ENCODE measurements at regions not wholly inside any gene's neighbourhood (a gene's known extent, or its start where the extent isn't known, plus 50 kb on each side); places are given as distances from the start of the nearest gene placed in this dataset.
A peak's percentile ranks its signal among the peaks of the same experiment; 100 is the strongest.

- TF ChIP-seq CTCF (conservative IDR thresholded peaks at IDR 0.05) = no peak
- Histone ChIP-seq H3K14ac (ENCODE audit: insufficient read depth, low read length) (no peak overlapping the region), H2BK12ac (ENCODE audit: insufficient read length, low read depth, low read length) (no peak overlapping the region), H4K5ac (ENCODE audit: insufficient read length, low read depth, low read length) (no peak overlapping the region), H3K27ac (ENCODE audit: insufficient read length, low read depth, low read length) (no peak overlapping the region), H3K23ac (ENCODE audit: insufficient read length, low read depth, low read length) (no peak overlapping the region), H3K4me1 (ENCODE audit: insufficient read depth, low read length) (no peaks in the 10 kb centered on the region), H2BK120ac (ENCODE audit: low read depth, low read length, poor library complexity, severe bottlenecking) (no peak overlapping the region), H4K91ac (ENCODE audit: insufficient read length, low read depth, low read length) (no peak overlapping the region), H3K9me3 (ENCODE audit: control insufficient read depth, low read depth, low read length) (no peaks in the 10 kb centered on the region), H3K18ac (ENCODE audit: insufficient read length, low read depth, low read length) (no peak overlapping the region), H3K56ac (ENCODE audit: insufficient read length, low read depth, low read length) (no peak overlapping the region), H3K79me2 (ENCODE audit: insufficient read depth, low read length) (no peaks in the 10 kb centered on the region), H3K27me3 (ENCODE audit: insufficient read depth, low read length) (no peaks in the 10 kb centered on the region), H2AFZ (ENCODE audit: low read length) (no peak overlapping the region), H2BK15ac (ENCODE audit: low read depth, low read length) (no peak overlapping the region), H4K8ac (replicated peaks; ENCODE audit: insufficient read length, low read depth, low read length) (no peak overlapping the region), H2BK5ac (ENCODE audit: insufficient read length, low read length) (no peak overlapping the region), H3K23me2 (ENCODE audit: insufficient read length, low read depth, low read length, poor library complexity, severe bottlenecking) (no peaks in the 10 kb centered on the region), H3K4me2 (ENCODE audit: insufficient read depth, insufficient read length, low read length) (no peak overlapping the region), H3K9ac (ENCODE audit: extremely low read depth, insufficient read length, low read length) (no peak overlapping the region), H2AK5ac (ENCODE audit: insufficient read length, low read length) (no peak overlapping the region), H2BK20ac (ENCODE audit: low read depth, low read length, poor library complexity, severe bottlenecking) (no peak overlapping the region), H3K4ac (ENCODE audit: low read depth, low read length) (no peak overlapping the region), H3T11ph (ENCODE audit: low read length) (no peak overlapping the region), H3K79me1 (ENCODE audit: insufficient read depth, low read depth, low read length, poor library complexity, severe bottlenecking) (no peaks in the 10 kb centered on the region), H4K20me1 (ENCODE audit: control insufficient read depth, insufficient read depth, insufficient read length) (no peaks in the 10 kb centered on the region)
- Mint-ChIP-seq H3K4me3 (no peak overlapping the region), H3K36me3 (ENCODE audit: insufficient read depth in 1 of 3, low read depth in 3 of 3) (no peaks in the 10 kb centered on the region), H3K9me3 (peaks cover 3 to 7% of the 10 kb centered on the region in 2 experiments; a peak in 4 of 5 replicates), H3K4me1 (peaks cover 4 to 10% of the 10 kb centered on the region in 2 experiments), H3K27ac (peak overlapping the region in 1 of 3 experiments; percentile 70; a peak in 1 of 7 replicates), H3K27me3 (ENCODE audit: low read depth) (no peaks in the 10 kb centered on the region)
- no peak for DNase-seq
These were observed 86.3 kb upstream of the RASSF8 start for GRCh38 chr12:25872137-25872536.
